ENCODE measurements at regions not wholly inside any gene's neighbourhood (a gene's known extent, or its start where the extent isn't known, plus 50 kb on each side); places are given as distances from the start of the nearest gene placed in this dataset.

DNA sequence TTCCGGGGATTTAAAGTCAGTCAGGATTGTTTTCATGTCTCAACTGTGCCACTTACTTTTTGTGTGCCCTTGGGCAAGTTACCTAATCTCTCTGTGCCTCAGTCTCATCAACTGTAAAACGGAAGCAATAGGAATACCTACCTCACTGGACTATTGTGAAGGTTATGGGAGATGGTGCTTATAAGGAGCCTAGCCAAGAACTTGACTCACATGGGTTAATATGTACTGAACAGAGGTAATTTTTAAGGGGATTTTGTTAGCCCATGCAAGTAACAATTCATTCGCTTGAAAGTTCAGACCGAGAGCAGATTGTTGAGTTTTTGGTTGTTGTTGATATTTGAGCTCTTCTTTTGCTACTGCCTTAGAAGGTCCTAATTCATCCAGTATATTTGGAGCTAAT, 202.9 kb downstream of the ZNF365 start:
- Histone ChIP-seq H3K4me1 (no peaks in the 10 kb centered on the region), H3K27me3 (ENCODE audit: control insufficient read depth, insufficient read depth, low read length) (no peaks in the 10 kb centered on the region), H2AFZ (no peak overlapping the region), H3K4me3 (ENCODE audit: low read depth, low read length) (no peak overlapping the region), H3K9ac (no peak overlapping the region), H3K4me2 (ENCODE audit: low read length) (no peak overlapping the region), H3K27ac (no peak overlapping the region), H3K36me3 (ENCODE audit: control insufficient read depth, insufficient read depth, low read length) (no peaks in the 10 kb centered on the region), H3K79me2 (no peaks in the 10 kb centered on the region), H3K9me3 (ENCODE audit: control insufficient read depth, low read length) (no peaks in the 10 kb centered on the region)
- TF ChIP-seq, protein P1, sequence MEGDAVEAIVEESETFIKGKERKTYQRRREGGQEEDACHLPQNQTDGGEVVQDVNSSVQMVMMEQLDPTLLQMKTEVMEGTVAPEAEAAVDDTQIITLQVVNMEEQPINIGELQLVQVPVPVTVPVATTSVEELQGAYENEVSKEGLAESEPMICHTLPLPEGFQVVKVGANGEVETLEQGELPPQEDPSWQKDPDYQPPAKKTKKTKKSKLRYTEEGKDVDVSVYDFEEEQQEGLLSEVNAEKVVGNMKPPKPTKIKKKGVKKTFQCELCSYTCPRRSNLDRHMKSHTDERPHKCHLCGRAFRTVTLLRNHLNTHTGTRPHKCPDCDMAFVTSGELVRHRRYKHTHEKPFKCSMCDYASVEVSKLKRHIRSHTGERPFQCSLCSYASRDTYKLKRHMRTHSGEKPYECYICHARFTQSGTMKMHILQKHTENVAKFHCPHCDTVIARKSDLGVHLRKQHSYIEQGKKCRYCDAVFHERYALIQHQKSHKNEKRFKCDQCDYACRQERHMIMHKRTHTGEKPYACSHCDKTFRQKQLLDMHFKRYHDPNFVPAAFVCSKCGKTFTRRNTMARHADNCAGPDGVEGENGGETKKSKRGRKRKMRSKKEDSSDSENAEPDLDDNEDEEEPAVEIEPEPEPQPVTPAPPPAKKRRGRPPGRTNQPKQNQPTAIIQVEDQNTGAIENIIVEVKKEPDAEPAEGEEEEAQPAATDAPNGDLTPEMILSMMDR (IDR thresholded peaks at IDR 0.05) = no peak

DNA sequence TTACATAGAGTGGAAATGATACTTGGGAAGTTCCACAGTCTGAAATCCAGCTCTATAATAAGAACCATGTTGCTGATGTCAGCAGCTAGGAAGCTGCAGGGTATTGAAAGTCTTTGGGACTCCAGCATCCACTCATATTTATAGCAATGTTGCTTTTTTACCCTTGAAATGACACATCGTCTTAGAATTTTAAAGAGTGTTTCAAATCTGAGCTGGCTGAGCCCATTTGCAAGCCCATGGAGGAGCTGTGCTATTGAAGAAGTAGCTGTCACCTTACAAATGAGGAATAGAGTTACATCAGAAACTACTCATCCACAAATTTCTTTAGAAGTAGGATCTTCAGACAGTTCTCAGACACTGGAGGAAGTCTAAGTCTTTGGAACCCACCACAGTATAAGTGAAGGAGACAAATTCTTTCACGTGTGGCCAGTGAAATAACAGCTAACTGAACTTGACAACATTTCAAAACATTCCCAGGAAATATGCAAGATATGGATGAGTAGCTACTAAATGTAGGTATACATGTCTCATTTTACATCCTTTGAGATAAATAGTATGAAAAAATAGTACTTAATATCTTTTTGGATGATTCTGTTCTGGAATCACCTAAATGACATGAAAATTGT, 203.6 kb downstream of the ZNF365 start:
- Histone ChIP-seq H3K9ac (no peak overlapping the region), H3K27me3 (ENCODE audit: control insufficient read depth, insufficient read depth, low read length) (no peaks in the 10 kb centered on the region), H3K9me3 (ENCODE audit: control insufficient read depth, low read length) (no peaks in the 10 kb centered on the region), H3K4me3 (ENCODE audit: low read depth, low read length) (no peak overlapping the region), H3K79me2 (no peaks in the 10 kb centered on the region), H3K36me3 (ENCODE audit: control insufficient read depth, insufficient read depth, low read length) (no peaks in the 10 kb centered on the region), H3K4me2 (ENCODE audit: low read length) (no peak overlapping the region), H3K4me1 (no peaks in the 10 kb centered on the region), H3K27ac (no peak overlapping the region), H2AFZ (no peak overlapping the region)
- TF ChIP-seq, protein P1 (IDR thresholded peaks at IDR 0.05) = no peak

DNA sequence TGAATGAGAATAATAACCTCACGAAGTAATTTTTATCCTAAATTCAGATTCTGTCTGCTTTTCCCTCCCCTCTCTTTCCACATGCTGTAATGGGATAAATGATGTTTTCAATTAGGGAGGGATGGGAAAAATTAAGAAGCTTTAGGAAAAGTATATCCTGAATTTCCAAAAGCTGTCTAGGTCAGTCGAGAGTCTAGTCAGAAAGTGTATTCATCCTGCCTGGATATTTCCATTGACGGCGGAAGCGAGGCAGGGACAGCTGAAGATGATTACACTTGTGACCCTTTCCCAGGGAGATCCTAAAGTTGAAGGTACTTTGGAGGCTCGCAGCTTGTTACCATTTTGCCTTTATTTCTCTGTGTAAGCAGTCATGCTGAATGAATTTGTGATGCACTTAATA, 204.1 kb downstream of the ZNF365 start:
- Histone ChIP-seq H3K9me3 (ENCODE audit: control insufficient read depth, low read length) (no peaks in the 10 kb centered on the region), H3K4me1 (no peaks in the 10 kb centered on the region), H2AFZ (no peak overlapping the region), H3K36me3 (ENCODE audit: control insufficient read depth, insufficient read depth, low read length) (no peaks in the 10 kb centered on the region), H3K9ac (no peak overlapping the region), H3K27me3 (ENCODE audit: control insufficient read depth, insufficient read depth, low read length) (no peaks in the 10 kb centered on the region), H3K4me3 (ENCODE audit: low read depth, low read length) (no peak overlapping the region), H3K27ac (no peak overlapping the region), H3K4me2 (ENCODE audit: low read length) (no peak overlapping the region), H3K79me2 (no peaks in the 10 kb centered on the region)
- TF ChIP-seq, protein P1 (IDR thresholded peaks at IDR 0.05) = no peak

DNA sequence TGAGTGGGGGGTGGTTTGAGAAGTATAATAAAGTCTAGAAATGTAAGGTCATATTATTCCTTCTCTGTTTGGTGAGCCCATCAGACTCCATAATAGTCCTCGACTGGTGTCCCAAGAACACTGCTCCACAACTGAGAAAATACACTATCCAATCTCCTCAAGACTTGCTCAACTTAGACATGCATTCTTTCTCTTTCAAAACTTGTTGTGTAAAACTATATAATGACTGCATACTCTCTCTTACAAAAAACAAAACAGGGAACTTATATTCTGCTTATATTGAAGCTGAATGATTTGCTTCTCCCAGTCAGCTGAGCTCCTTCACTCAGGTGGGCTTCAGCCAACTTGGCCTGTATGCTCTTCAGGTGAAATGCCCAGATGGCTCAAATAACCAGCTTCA, 204.7 kb downstream of the ZNF365 start:
- TF ChIP-seq, protein P1 (IDR thresholded peaks at IDR 0.05) = no peak
- Histone ChIP-seq H3K79me2 (no peaks in the 10 kb centered on the region), H3K27ac (no peak overlapping the region), H3K9ac (no peak overlapping the region), H3K4me2 (ENCODE audit: low read length) (no peak overlapping the region), H3K4me1 (no peaks in the 10 kb centered on the region), H2AFZ (no peak overlapping the region), H3K9me3 (ENCODE audit: control insufficient read depth, low read length) (no peaks in the 10 kb centered on the region), H3K36me3 (ENCODE audit: control insufficient read depth, insufficient read depth, low read length) (no peaks in the 10 kb centered on the region), H3K4me3 (ENCODE audit: low read depth, low read length) (no peak overlapping the region), H3K27me3 (ENCODE audit: control insufficient read depth, insufficient read depth, low read length) (no peaks in the 10 kb centered on the region)

DNA sequence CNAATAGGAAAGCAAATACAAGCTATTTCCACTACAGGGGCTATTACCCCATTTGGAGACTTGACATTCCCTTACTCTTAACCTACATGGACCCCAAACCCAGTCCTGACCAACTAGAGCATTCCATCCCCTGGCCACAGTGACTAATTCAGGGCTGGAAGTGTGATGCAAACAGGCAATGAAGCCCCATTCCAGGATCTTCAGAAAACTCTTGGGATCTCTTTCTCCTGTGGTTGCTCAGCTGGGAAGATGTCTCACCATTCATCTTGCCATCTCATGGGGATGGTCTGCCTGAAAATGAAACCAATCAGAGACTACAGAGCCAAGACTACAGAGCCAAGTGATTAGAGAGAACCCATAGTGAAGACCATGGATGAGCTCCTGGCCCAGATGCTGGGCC, 206.2 kb downstream of the ZNF365 start:
- no peak overlapping the region for H3K27ac ChIP-seq
- H2AFZ ChIP-seq = no peak overlapping the region
- no peaks in the 10 kb centered on the region for H3K79me2 ChIP-seq
- no peaks in the 10 kb centered on the region for H3K27me3 ChIP-seq (ENCODE audit: control insufficient read depth, insufficient read depth, low read length)
- no peaks in the 10 kb centered on the region for H3K9me3 ChIP-seq (ENCODE audit: control insufficient read depth, low read length)
- H3K4me2 ChIP-seq (ENCODE audit: low read length) = no peak overlapping the region
- H3K4me3 ChIP-seq (ENCODE audit: low read depth, low read length) = no peak overlapping the region
- H3K9ac ChIP-seq = no peak overlapping the region
- no peaks in the 10 kb centered on the region for H3K36me3 ChIP-seq (ENCODE audit: control insufficient read depth, insufficient read depth, low read length)
- no peaks in the 10 kb centered on the region for H3K4me1 ChIP-seq
- TF ChIP-seq, protein P1 (IDR thresholded peaks at IDR 0.05) = no peak
